Endothelial cell of umbilical vein (primary cell): ENCODE measurements at regions not wholly inside any gene's neighbourhood (a gene's known extent, or its start where the extent isn't known, plus 50 kb on each side); places are given as distances from the start of the nearest gene placed in this dataset.

Experiments
- BruUV-seq: library from RNA; stranded (reverse); fragments of 400-500 nt; replicated peaks from 2 replicates; lab custom pipeline; 2021; lab: Mats Ljungman, UMichigan
- CTCF ChIA-PET: fragments of 300-600, 350-600 bp; sonication (Branson Sonifier 250); formaldehyde crosslinking; loops from one replicate; lab custom pipeline; 2021; ENCODE audit warnings: antibody characterized with exemption, inconsistent platforms; lab: Charles Lee
- POLR2A ChIA-PET: fragments of 300-600, 350-600 bp; sonication (Branson Sonifier 250); formaldehyde crosslinking; loops from one replicate; lab custom pipeline; 2021; ENCODE audit warnings: antibody characterized with exemption, inconsistent platforms; lab: Charles Lee
- DNase-seq: peaks from one replicate; pipeline ENCODE4 v3.0.0-alpha.2; 2011; ENCODE audit warnings: low read depth, low spot score
- FAIRE-seq: peaks from 2 replicates; lab custom pipeline; 2011; peaks lifted over from hg19 to GRCh38; lab: Jason Lieb, UNC
- H2AFZ ChIP-seq: 2 replicates; pipeline ENCODE4 v1.6.0; 2012; ENCODE audit warnings: low read depth, low read length, control low read depth, inconsistent platforms
- H3K27ac ChIP-seq: 2 replicates; pipeline ENCODE4 v1.5.1; 2011; ENCODE audit warnings: low read depth, mild to moderate bottlenecking, control low read depth, low read length, moderate library complexity; ENCODE audit not compliant: insufficient read depth
- H3K27me3 ChIP-seq, 2 experiments: 2 replicates each; pipeline versions ENCODE4 v1.6.0 to v1.6.1; 2011; ENCODE audit warnings: low read length in 2 of 2, mixed read lengths in 1 of 2; ENCODE audit not compliant: control insufficient read depth in 2 of 2, insufficient read depth in 2 of 2
- H3K36me3 ChIP-seq, 2 experiments: 2 replicates in 1 of 2; 3 replicates in 1 of 2; pipeline ENCODE4 v1.5.1; 2011; ENCODE audit warnings: low read length in 2 of 2, mild to moderate bottlenecking in 1 of 2, moderate library complexity in 1 of 2; ENCODE audit not compliant: control insufficient read depth in 2 of 2, insufficient read depth in 2 of 2; ENCODE audit errors: extremely low read depth in 1 of 2
- H3K4me1 ChIP-seq: 3 replicates; pipeline ENCODE4 v1.5.1; 2011; ENCODE audit warnings: mild to moderate bottlenecking, low read length; ENCODE audit not compliant: control insufficient read depth, insufficient read depth; ENCODE audit errors: extremely low read depth
- H3K4me2 ChIP-seq: 2 replicates; pipeline ENCODE4 v1.6.1; 2011; ENCODE audit warnings: low read length, control low read depth, mixed read lengths; ENCODE audit not compliant: insufficient read depth
- H3K4me3 ChIP-seq, 3 experiments: fragments of 200-600 bp in 1 of 3; sonication (generic), shearing (Covaris generic) in 1 of 3; replicated peaks in 1 of 3; 2 replicates each; pipeline ENCODE4 v1.5.1; 2011 to 2016; ENCODE audit warnings: control low read depth in 3 of 3, low read length in 3 of 3, mild to moderate bottlenecking in 2 of 3, inconsistent platforms in 1 of 3, low read depth in 1 of 3, moderate library complexity in 1 of 3; ENCODE audit not compliant: insufficient read depth in 1 of 3
- H3K79me2 ChIP-seq: 2 replicates; pipeline ENCODE4 v1.6.0; 2012; ENCODE audit warnings: low read length, inconsistent platforms; ENCODE audit not compliant: control insufficient read depth, insufficient read depth
- H3K9ac ChIP-seq: replicated peaks from 2 replicates; pipeline ENCODE3; 2011; ENCODE audit warnings: low read length, control low read depth; ENCODE audit not compliant: insufficient read depth; ENCODE audit errors: extremely low read depth
- H3K9me1 ChIP-seq: replicated peaks from 3 replicates; pipeline ENCODE4 v1.6.0; 2011; ENCODE audit warnings: mild to moderate bottlenecking, low read length; ENCODE audit not compliant: control insufficient read depth, insufficient read depth; ENCODE audit errors: extremely low read depth
- H3K9me3 ChIP-seq: replicated peaks from 2 replicates; pipeline ENCODE4 v1.5.1; 2012; ENCODE audit warnings: low read length, inconsistent platforms; ENCODE audit not compliant: control insufficient read depth, insufficient read depth
- H4K20me1 ChIP-seq: replicated peaks from 2 replicates; pipeline ENCODE3; 2011; ENCODE audit warnings: mild to moderate bottlenecking, low read length; ENCODE audit not compliant: control insufficient read depth, insufficient read depth; ENCODE audit errors: extremely low read depth
- CTCF ChIP-seq, 2 donors: IDR thresholded peaks; 1 replicate in 1 of 2; 2 replicates in 1 of 2; pipeline ENCODE4 v1.5.1; 2011; ENCODE audit warnings: low read length in 2 of 2, mild to moderate bottlenecking in 2 of 2, moderate library complexity in 2 of 2, control low read depth in 1 of 2, inconsistent platforms in 1 of 2, low read depth in 1 of 2; ENCODE audit not compliant: insufficient read depth in 1 of 2; ENCODE audit errors: extremely low read depth in 1 of 2
- EZH2 ChIP-seq: IDR thresholded peaks from 2 replicates; pipeline ENCODE4 v1.6.1; 2012; ENCODE audit warnings: borderline replicate concordance, low read depth, mild to moderate bottlenecking, moderate library complexity, low read length, inconsistent platforms; ENCODE audit not compliant: severe bottlenecking
- FOS ChIP-seq: IDR thresholded peaks from 2 replicates; pipeline ENCODE4 v1.6.1; 2011; ENCODE audit warnings: mild to moderate bottlenecking, low read length, moderate library complexity, borderline replicate concordance; ENCODE audit not compliant: insufficient read depth
- GATA2 ChIP-seq: IDR thresholded peaks from 2 replicates; pipeline ENCODE4 v1.7.0; 2011; ENCODE audit warnings: low read depth, mild to moderate bottlenecking, moderate library complexity, mixed read lengths, low read length; ENCODE audit not compliant: insufficient read length, insufficient read depth
- JUN ChIP-seq: IDR thresholded peaks from 2 replicates; pipeline ENCODE4 v1.6.1; 2011; ENCODE audit warnings: borderline replicate concordance, low read depth; ENCODE audit not compliant: insufficient read length, insufficient read depth
- MAX ChIP-seq: IDR thresholded peaks from 2 replicates; pipeline ENCODE4 v1.6.1; 2011; ENCODE audit not compliant: insufficient read depth, insufficient read length
- MYC ChIP-seq: IDR thresholded peaks from one replicate; pipeline ENCODE4 v1.6.1; 2011; ENCODE audit warnings: mild to moderate bottlenecking, low read depth, low read length
- POLR2A ChIP-seq: IDR thresholded peaks from 2 replicates; pipeline ENCODE4 v1.6.1; 2012; ENCODE audit warnings: low read depth, mild to moderate bottlenecking, control low read depth, low read length
- POLR2AphosphoS5 ChIP-seq: IDR thresholded peaks from 2 replicates; pipeline ENCODE4 v1.6.1; 2012; ENCODE audit warnings: low read depth, mild to moderate bottlenecking, control low read depth, low read length, moderate library complexity; ENCODE audit not compliant: insufficient read depth
- dilution Hi-C: fragments of 300-500 bp; cut with MboI; formaldehyde crosslinking; loops from one replicate; pipeline ENCODE4 v1.15.0; 2019; ENCODE audit warnings: low sequenced_read_pairs; ENCODE audit not compliant: extremely low pct_ligation_motif_present
- intact Hi-C: fragments of 100-400 bp; cut with micrococcal nuclease; formaldehyde crosslinking; loops from one replicate; pipeline ENCODE4 v1.10.0; 2022

- Histone ChIP-seq H4K20me1 (no peaks in the 10 kb centered on the region), H2AFZ (no peak overlapping the region), H3K36me3 (no peaks in the 10 kb centered on the region), H3K4me2 (no peak overlapping the region), H3K4me1 (no peaks in the 10 kb centered on the region), H3K9ac (no peak overlapping the region), H3K27me3 (no peaks in the 10 kb centered on the region), H3K9me3 (no peaks in the 10 kb centered on the region), H3K9me1 (no peaks in the 10 kb centered on the region), H3K4me3 (no peak overlapping the region), H3K79me2 (no peaks in the 10 kb centered on the region), H3K27ac (no peak overlapping the region)
- ChIA-PET POLR2A (no interaction called here), CTCF (no interaction called here)
- no peak for TF ChIP-seq POLR2AphosphoS5
- TF ChIP-seq CTCF (IDR thresholded peaks at IDR 0.05; ENCODE audit: extremely low read depth in 1 of 2, insufficient read depth in 1 of 2, low read depth in 1 of 2, low read length in 2 of 2), result no peak
- no peak for TF ChIP-seq JUN
- TF ChIP-seq GATA2, result no peak
- no peak for TF ChIP-seq MYC
- TF ChIP-seq POLR2A, result no peak
- no peak for TF ChIP-seq MAX
- no peak for TF ChIP-seq EZH2
- no peak for TF ChIP-seq FOS
- BruUV-seq, result no TSS peak
- intact Hi-C loops, result no loop called here
- dilution Hi-C loops, result no loop called here
- no peak for FAIRE-seq
- DNase-seq, result no peak
Measured at GRCh38 chr18:56469582-56469981, 168.8 kb downstream of the TXNL1 start.
